GM18951 (cell line): ENCODE measurements at regions not wholly inside any gene's neighbourhood (a gene's known extent, or its start where the extent isn't known, plus 50 kb on each side); places are given as distances from the start of the nearest gene placed in this dataset.

Experiments used
- POLR2A ChIP-seq: IDR thresholded peaks from 4 replicates; pipeline ENCODE4 v1.6.1; 2011; ENCODE audit warnings: mild to moderate bottlenecking; ENCODE audit not compliant: insufficient read length, insufficient read depth; ENCODE audit errors: extremely low read depth
- in situ Hi-C: fragments of 300-500 bp; cut with MboI; formaldehyde crosslinking; loops from one replicate; pipeline ENCODE4 v1.12.0; 2022; ENCODE audit warnings: low sequenced_read_pairs, mixed read lengths, inconsistent platforms; ENCODE audit not compliant: unreplicated experiment

DNA sequence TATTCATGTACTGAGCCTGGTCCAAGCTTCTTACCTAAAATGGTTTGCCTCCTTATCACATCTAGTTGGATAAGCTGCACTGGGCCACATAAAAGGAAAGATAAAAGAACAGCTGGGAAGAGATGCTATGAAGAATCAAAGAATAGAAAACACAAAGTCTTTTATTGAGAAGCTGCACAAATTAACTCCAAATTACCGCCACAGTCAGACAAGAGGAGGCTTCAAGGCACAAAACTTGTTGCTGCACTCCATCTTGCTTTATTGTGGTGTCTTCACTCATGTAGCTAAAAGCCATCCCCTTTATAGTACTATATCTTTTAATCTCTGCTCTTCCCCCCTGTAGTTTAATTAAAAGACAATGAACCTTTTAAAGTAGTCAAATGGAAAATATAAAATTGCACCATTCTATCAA, 330.6 kb upstream of the PMFBP1 start:
- in situ Hi-C loops: loop anchor here (25.0 kb wide), 1 partner anchor 335 kb away; no protein-coding TSS in a partner anchor

DNA sequence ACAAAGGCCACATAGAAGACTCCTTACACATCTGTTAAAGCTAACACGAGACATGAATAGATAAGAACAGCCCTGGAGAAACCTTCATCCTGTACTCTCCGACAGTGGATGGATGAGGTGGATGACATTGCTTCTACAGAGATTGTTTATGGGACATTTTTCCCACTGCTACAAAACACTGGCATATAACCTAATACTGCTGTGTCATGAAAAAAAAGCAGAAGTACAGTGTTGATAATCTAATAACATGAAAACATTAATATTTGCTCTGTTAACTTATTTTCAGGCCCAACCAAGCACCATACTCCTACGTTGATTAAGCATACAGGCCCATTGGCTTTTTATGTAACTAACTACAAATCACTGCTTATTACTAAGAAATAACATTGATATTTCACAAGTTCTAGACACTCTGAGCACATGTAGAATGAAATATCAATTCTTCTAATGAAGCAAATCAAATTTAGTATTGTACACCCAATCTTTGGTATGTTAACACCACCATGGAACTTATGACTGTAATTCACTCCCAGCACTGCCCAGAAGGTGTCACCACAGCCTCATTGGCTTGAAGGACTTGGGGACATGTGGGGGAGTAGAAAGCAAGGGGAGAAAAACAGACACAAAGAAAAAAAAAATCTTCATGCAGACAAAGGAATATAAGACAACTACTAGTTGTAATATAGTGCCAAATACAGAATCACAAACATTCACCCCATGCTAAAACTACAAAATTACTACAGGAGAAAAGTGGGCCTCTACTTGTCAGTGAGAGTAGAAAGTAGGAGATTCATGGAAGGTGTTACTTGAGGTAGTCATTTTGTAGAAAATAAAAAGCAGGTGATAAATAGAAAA, 330.0 kb upstream of the PMFBP1 start:
- TF ChIP-seq POLR2A: no peak
- in situ Hi-C loops: loop anchor here (25.0 kb wide), 1 partner anchor 335 kb away; no protein-coding TSS in a partner anchor

More for the DNA sequence above, 330.6 kb upstream of the PMFBP1 start:
- TF ChIP-seq POLR2A: no peak

DNA sequence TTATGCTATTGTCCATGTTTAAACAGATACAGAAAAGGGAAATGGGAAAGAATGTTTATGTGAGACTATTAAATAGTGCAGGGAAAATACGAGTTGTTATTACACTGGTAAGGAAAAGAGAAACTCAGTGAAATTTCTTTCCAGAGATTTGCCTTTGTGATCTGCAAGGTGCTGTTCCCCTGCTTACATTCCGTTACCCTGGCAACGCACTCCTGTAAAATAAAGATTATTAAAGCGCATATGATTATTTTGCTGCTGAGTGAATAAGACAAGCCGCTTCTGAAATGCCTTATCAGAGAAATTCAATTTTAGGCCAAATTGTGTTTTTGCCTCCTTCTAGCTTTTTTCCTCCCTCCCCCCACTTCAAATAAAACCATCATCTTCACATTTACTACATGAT, 328.6 kb upstream of the PMFBP1 start:
- TF ChIP-seq POLR2A: no peak
- in situ Hi-C loops: loop anchor here (25.0 kb wide), 1 partner anchor 337 kb away; no protein-coding TSS in a partner anchor

DNA sequence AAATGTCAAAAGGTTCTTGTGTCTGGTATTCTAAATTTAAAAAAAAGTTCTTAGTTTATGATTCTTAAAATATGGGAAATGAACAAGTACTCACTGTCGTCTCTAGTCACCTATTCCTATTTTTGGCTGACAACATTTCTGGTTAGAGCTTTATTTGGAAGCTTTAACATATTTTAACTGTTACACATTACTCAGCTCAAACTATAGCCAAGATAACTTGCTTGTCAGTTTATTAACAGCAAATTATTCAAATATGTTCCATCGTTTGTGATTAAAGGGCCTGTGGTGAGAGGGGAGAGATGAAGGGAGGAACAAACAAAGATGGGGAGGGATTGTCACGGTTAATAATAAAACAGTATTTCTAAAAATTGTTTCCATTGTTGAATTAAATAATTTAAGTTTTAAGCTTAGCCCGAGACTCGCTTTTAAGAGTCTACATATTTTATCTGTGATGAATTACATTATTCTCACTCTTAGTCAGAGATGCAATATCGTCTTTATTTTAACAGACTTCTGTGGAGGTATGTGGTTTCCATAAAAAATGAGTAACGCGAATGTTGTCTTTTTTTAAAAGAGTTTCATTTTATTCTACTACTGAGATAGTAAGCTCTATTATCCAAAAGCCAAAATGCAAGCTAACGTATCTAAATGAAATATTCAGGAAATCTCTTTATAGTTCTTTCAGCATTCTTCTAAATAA, 321.9 kb upstream of the PMFBP1 start:
- in situ Hi-C loops: no loop called here
- no peak for TF ChIP-seq POLR2A

DNA sequence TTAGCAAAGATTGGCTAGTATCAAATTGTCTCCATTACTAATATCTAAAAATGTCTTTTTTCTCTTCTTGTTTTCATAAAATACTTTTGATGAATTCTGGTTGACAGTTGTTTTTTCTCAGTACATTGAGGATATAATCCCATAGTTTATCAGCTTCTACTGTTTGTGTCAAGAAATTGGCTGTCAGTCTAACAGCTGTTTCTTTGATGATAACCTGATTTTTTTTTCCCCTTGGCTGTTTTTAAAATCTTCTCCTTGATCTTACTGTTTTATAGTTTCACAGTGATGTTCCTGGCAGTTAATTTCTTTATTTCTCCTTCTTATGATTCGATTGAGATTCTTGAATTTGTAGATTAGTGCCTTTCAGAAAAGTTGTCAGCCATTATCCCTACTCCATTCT, 315.3 kb upstream of the PMFBP1 start:
- TF ChIP-seq POLR2A: no peak
- in situ Hi-C loops: no loop called here

DNA sequence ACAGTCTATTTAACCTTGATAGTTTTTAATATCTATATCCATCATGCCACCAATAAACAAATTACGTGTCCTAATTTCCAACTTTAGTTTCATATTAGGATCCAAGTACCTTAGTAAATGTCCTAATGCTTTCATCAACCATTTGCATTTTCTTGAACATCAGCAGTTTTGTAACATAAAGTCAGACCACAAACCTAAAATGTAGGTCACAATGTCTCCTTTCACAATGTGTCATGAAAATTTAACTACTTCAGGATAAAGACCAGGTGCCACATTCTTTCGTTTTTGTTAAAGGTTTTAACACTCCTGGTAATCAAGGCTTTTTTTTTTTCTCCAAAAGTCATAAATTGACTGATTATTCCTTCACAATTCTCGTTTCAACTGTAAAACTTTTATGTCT, 310.7 kb upstream of the PMFBP1 start:
- no peak for TF ChIP-seq POLR2A
- in situ Hi-C loops: no loop called here

DNA sequence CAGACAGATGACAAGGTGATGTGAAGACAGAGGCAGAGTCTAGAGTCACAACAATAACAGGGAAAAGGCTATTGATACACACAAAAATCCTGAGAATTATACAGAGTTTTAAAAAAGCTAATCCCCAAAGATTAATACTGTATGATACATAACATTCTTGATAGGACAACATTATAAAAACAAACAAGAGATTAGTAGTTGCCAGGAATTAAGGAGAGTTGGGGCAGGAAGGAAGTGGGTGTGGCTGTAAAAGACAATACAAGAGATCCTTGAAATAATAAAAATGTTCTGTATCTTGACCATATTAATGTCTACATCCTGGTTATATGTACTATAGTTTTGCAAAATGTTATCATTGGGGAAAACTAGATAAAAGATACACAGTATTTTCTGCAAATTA, 309.5 kb upstream of the PMFBP1 start:
- TF ChIP-seq POLR2A: no peak
- in situ Hi-C loops: no loop called here

DNA sequence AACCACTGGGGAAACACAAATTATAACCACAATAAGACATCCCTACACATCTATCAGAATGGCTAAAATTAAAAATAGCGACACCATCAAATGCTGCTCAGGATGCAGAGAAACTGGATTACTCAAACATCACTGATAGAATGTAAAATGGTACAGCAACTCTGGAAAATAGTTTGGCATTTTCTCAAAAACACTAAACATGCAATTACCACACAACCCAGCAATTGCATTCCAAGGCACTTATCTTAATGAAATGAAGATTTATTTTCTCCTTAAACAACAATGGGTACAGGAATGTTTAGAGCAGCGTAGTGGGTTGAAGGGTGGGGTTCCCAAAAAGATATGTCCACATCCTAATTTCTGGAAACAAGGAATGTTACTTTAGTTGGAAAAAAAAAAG, 309.0 kb upstream of the PMFBP1 start:
- in situ Hi-C loops: no loop called here
- no peak for TF ChIP-seq POLR2A

DNA sequence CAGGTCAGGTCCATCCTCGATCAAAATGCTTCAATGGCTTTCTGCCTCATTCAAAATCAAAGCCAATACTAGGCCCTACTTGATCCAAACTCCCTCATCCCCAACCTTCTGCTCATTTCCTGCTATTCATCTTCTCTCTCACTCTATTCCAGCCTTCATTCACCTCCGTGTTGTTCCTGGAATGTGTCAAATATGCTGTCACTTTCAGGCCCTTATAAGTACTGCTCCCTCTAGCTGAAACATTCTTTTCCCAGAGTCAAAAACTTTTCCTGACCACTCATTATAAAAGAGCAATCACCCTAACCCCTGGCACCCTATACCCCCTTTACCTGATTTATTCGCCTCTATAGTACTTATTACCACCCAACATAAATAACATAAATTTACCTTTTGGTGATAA, 303.7 kb upstream of the PMFBP1 start:
- in situ Hi-C loops: no loop called here
- no peak for TF ChIP-seq POLR2A

DNA sequence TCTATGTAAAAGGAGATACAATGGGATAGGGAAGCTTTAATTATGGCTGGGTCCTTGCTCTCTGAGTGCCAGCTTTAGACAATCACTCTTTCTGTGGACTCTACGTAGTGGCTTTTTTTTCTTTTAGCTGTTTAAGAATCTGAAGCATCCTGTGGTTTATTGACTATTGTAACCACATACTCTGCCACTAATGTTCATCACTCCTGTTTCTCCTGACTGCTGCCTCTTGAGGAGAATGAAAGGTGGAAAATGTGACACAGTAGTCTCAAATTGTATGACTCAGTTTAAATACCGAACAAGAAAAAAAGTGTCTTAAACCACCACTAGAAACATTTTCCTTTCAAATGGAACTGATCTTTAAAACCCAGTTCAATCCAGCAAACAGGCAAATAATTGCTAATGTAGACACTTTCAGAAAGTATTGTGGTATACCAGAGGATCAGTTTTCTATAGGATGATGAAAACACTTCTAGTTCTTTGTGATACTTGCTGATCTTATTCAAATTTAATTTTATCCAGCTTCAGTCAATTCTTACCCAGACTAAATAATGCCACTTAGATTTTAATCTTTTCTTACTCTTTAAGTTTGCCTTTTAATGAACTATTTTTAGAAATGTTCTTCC, 302.7 kb upstream of the PMFBP1 start:
- in situ Hi-C loops: no loop called here
- TF ChIP-seq POLR2A: no peak

DNA sequence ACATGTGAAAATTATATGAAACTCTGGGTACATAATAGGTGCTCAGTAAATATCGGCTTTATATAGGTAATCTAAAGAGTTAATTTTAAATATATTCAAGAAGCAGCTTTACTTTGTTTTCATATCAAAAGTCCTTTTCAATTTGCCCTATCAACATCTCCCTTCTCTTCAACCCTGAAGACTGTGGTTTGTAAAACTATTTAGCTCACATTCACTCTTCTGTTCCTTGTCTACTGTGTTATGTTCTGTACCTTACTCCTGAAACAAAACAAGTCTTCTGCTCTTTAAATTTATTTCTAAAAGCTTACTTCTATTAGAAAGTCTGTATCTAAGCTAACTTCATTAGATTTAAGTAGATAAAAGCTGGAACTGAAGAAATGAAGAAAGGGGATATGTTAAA, 301.7 kb upstream of the PMFBP1 start:
- TF ChIP-seq POLR2A: no peak
- in situ Hi-C loops: no loop called here

DNA sequence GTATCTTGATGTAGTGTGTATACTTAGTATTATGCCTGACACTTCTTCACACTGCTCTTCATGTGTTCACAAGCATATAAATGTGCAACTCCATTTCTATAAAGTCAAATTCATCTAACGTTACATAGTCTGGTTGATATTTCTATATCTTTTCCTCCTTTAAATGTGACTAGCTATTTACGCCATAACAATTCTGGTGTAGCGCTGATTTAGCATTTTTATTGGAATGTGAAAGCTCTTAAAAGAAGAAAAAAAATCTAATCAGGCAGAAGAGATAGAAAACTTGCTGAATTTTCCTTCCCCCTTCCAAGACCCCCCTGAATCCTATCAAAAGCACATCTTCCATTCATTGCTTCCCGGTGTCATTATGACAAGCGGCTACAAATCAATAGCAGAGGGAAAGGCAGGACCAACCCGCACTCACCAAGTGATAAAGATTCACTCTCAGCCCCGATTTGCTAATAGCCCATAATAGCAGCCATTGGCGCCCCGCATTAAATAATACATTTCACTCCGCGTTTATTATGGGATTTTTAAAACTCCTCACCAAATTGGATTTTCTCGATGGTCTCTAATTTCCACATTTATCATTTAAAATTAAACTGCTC, 299.5 kb upstream of the PMFBP1 start:
- TF ChIP-seq POLR2A: no peak
- in situ Hi-C loops: no loop called here

DNA sequence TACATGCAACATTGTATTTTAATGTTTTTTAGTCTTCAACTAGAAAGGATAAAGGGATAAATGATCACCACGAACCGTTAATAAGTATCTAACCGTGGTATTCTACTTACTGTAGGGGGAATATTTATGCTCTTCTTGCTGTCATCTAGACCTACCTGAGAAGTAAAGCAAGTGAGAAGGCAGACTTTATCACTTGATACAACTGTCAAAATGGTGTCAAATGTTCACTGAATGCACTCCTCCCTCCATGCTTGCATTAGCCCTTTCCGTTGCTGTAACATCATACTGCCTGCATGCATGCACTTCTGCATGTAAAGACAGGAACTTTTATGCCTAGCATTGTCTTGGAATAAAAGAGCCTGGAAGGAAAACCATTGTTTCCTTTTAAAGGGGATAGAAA, 298.6 kb upstream of the PMFBP1 start:
- no peak for TF ChIP-seq POLR2A
- in situ Hi-C loops: no loop called here
